Mucosa of rectum (tissue), 2 donors: ENCODE measurements at regions not wholly inside any gene's neighbourhood (a gene's known extent, or its start where the extent isn't known, plus 50 kb on each side); places are given as distances from the start of the nearest gene placed in this dataset.

Experiments used
- H3K27ac ChIP-seq, 2 donors: one replicate each; pipeline ENCODE4 v1.7.0; 2013; ENCODE audit warnings: inconsistent platforms in 2 of 2, low read depth in 2 of 2, low read length in 2 of 2
- H3K27me3 ChIP-seq, 2 donors: one replicate each; pipeline ENCODE4 v1.7.0; 2013; ENCODE audit warnings: low read length in 2 of 2; ENCODE audit not compliant: control insufficient read depth in 2 of 2, insufficient read depth in 2 of 2
- H3K36me3 ChIP-seq, 2 donors: one replicate each; pipeline ENCODE4 v1.7.0; 2013; ENCODE audit warnings: low read length in 2 of 2; ENCODE audit not compliant: control insufficient read depth in 2 of 2, insufficient read depth in 2 of 2
- H3K4me1 ChIP-seq, 2 donors: one replicate each; pipeline ENCODE4 v1.7.0; 2013; ENCODE audit warnings: low read length in 2 of 2, mild to moderate bottlenecking in 1 of 2; ENCODE audit not compliant: control insufficient read depth in 2 of 2, insufficient read depth in 2 of 2
- H3K4me3 ChIP-seq, 2 donors: one replicate each; pipeline ENCODE4 v1.7.0; 2013; ENCODE audit warnings: low read length in 2 of 2
- H3K9ac ChIP-seq, 2 donors: one replicate each; pipeline ENCODE4 v1.7.0; 2013; ENCODE audit warnings: low read length in 2 of 2, low read depth in 1 of 2, mild to moderate bottlenecking in 1 of 2
- H3K9me3 ChIP-seq, 2 donors: one replicate each; pipeline ENCODE4 v1.7.0; 2013; ENCODE audit warnings: low read length in 2 of 2; ENCODE audit not compliant: control insufficient read depth in 2 of 2
- donor health status: healthy.
- donor health status: Normal muscosa, but diverticular disease.

- Histone ChIP-seq H3K36me3 (no peaks in the 10 kb centered on the region), H3K9me3 (no peaks in the 10 kb centered on the region), H3K27me3 (no peaks in the 10 kb centered on the region), H3K4me3 (no peak overlapping the region), H3K27ac (no peak overlapping the region), H3K9ac (no peak overlapping the region), H3K4me1 (no peaks in the 10 kb centered on the region)
These were observed 325.9 kb downstream of the FOXO1 start for GRCh38 chr13:40340368-40341095.

- H3K9ac ChIP-seq, result no peak overlapping the region
- no peaks in the 10 kb centered on the region for H3K4me1 ChIP-seq
- H3K27me3 ChIP-seq, result no peaks in the 10 kb centered on the region
- no peak overlapping the region for H3K4me3 ChIP-seq
- no peaks in the 10 kb centered on the region for H3K9me3 ChIP-seq
- H3K36me3 ChIP-seq, result no peaks in the 10 kb centered on the region
- no peak overlapping the region for H3K27ac ChIP-seq
These were observed 325.4 kb downstream of the FOXO1 start for GRCh38 chr13:40341096-40341471.

- no peak overlapping the region for H3K9ac ChIP-seq
- H3K4me3 ChIP-seq, result no peak overlapping the region
- no peaks in the 10 kb centered on the region for H3K27me3 ChIP-seq
- peaks cover 0 to 3% of the 10 kb centered on the region in 2 donors for H3K4me1 ChIP-seq
- no peak overlapping the region for H3K27ac ChIP-seq
- H3K36me3 ChIP-seq, result no peaks in the 10 kb centered on the region
- H3K9me3 ChIP-seq, result no peaks in the 10 kb centered on the region
These were observed 324.9 kb downstream of the FOXO1 start for GRCh38 chr13:40341501-40341900.

DNA sequence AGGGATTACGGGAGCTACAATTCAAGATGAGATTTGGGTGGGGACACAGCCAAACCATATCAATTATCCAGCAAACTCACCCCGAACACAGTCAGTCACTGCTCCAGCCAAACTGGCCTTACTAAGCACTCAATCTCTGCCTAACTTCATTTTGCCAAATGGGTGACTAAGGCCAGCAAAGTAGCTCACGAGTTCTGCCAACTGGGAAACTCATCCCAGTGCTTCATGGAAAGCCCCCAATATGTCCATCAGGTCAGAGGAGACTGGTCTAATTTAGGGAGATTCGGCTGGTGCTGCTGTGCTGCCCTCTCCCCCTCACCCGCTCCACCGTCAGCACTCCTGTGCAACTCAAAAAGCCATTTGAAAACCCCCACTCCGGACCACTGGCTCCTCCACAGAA is 324.0 kb downstream of the FOXO1 start:
- Histone ChIP-seq H3K4me3 (no peak overlapping the region), H3K36me3 (no peaks in the 10 kb centered on the region), H3K9me3 (no peaks in the 10 kb centered on the region), H3K4me1 (peaks cover 0 to 5% of the 10 kb centered on the region in 2 donors), H3K9ac (no peak overlapping the region), H3K27ac (no peak overlapping the region), H3K27me3 (no peaks in the 10 kb centered on the region)

DNA sequence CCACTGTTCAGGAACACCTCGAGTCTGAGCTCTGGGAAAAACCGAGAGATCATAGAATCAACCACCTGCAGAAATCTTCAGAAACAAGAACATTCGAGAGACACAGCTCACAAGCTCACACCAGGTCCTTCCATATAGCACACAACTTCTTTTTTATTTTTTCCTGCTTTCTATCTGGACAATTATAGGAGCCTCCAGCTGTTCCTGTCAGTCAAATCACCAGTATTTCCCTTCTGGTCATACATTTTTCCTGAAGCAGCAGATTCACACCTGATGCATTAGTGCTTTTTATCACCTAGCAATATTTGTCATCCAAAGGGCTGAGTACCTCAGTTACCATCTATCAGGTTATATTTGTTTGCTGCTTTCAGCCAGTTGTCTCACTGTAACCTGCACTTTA is 323.5 kb downstream of the FOXO1 start:
- H3K27me3 ChIP-seq, result no peaks in the 10 kb centered on the region
- H3K4me1 ChIP-seq, result peaks cover 0 to 5% of the 10 kb centered on the region in 2 donors
- no peak overlapping the region for H3K4me3 ChIP-seq
- no peak overlapping the region for H3K27ac ChIP-seq
- no peak overlapping the region for H3K9ac ChIP-seq
- H3K36me3 ChIP-seq, result no peaks in the 10 kb centered on the region
- H3K9me3 ChIP-seq, result no peaks in the 10 kb centered on the region

GRCh38 chr13:40343550-40344269 is 322.7 kb downstream of the FOXO1 start:
- Histone ChIP-seq H3K27me3 (no peaks in the 10 kb centered on the region), H3K27ac (no peak overlapping the region), H3K4me3 (no peak overlapping the region), H3K9ac (no peak overlapping the region), H3K36me3 (no peaks in the 10 kb centered on the region), H3K9me3 (no peaks in the 10 kb centered on the region), H3K4me1 (peaks cover 0 to 5% of the 10 kb centered on the region in 2 donors)

- peaks cover 0 to 5% of the 10 kb centered on the region in 2 donors for H3K4me1 ChIP-seq
- no peaks in the 10 kb centered on the region for H3K9me3 ChIP-seq
- no peak overlapping the region for H3K9ac ChIP-seq
- H3K36me3 ChIP-seq, result no peaks in the 10 kb centered on the region
- no peaks in the 10 kb centered on the region for H3K27me3 ChIP-seq
- H3K27ac ChIP-seq, result peak overlapping the region in 1 of 2 donors; percentile 2
- H3K4me3 ChIP-seq, result no peak overlapping the region
These were observed 321.9 kb downstream of the FOXO1 start for GRCh38 chr13:40344270-40345148.

DNA sequence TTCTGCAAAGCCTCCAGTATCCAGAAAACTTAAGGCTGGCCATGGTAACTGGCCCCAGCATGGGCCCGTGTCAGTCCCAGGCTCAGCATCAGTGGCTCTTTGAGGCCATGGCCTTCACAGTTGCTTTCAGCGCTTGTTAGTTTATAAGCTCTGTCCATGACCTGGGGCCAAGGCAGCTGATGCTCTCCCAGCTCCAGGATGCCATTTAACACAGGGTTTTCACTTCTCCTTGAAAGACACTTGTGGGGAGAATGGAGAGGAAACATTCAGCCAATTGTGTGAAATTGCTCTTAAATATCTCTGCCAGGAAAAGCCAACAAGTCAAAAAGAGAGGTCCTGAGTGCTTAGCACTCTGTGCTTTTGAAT is 321.3 kb downstream of the FOXO1 start:
- no peak overlapping the region for H3K27ac ChIP-seq
- no peaks in the 10 kb centered on the region for H3K36me3 ChIP-seq
- H3K9ac ChIP-seq, result no peak overlapping the region
- H3K4me3 ChIP-seq, result no peak overlapping the region
- no peaks in the 10 kb centered on the region for H3K9me3 ChIP-seq
- peaks cover 0 to 5% of the 10 kb centered on the region in 2 donors for H3K4me1 ChIP-seq
- no peaks in the 10 kb centered on the region for H3K27me3 ChIP-seq

DNA sequence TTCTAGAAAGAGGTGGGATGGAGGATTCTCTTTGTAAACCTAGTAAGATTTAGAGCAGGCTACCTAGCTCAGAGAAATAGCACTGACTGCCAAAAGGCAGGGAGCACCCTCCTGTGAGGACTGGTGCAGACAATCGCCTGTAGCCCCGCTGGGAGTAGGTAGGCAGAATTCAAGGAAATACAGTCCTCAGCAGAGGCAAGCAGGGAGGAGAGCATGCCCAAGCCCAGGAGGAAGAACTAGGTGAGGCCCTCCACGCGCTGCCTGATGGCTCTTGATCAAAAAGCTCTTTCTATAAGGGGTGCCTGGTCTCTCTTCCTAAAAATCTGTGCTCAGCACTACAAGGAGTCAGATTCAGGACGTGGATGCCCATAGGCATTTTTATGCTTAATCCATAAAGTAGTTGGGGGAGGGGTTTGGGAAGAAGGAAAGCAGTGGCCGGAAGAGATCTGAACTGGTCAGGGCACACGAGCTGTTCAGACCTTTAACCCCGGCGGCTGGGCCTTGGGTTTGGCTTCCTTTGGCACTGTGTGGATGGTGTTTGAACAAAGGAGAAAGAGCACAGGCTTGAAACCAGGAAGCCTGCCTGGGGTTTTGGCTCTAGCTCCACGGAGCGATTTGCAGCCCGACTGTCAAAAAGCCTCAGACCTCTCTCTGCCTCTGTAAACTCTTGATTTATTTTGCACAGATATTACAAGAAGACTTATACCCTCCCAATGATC is 320.6 kb downstream of the FOXO1 start:
- Histone ChIP-seq H3K9me3 (no peaks in the 10 kb centered on the region), H3K4me1 (peaks cover 0 to 5% of the 10 kb centered on the region in 2 donors), H3K27ac (no peak overlapping the region), H3K36me3 (no peaks in the 10 kb centered on the region), H3K27me3 (no peaks in the 10 kb centered on the region), H3K9ac (no peak overlapping the region), H3K4me3 (no peak overlapping the region)
